Astrocyte (in vitro differentiated cells and primary cell): ENCODE measurements at regions not wholly inside any gene's neighbourhood (a gene's known extent, or its start where the extent isn't known, plus 50 kb on each side); places are given as distances from the start of the nearest gene placed in this dataset.
"Not testable (repeated sequence)": the region's sequence is repeated elsewhere in the genome, so short reads cannot be mapped to it uniquely, and the experiment has no call there.

Source experiments
- DNase-seq: peaks from one replicate; pipeline ENCODE4 v3.0.0-alpha.2; 2010; ENCODE audit warnings: low read depth
- FAIRE-seq: peaks from 2 replicates; lab custom pipeline; 2011; peaks lifted over from hg19 to GRCh38; lab: Jason Lieb, UNC
- H2AFZ ChIP-seq: 2 replicates; pipeline ENCODE4 v1.6.0; 2012; ENCODE audit warnings: low read depth, low read length, inconsistent platforms
- H3K27ac ChIP-seq: 2 replicates; pipeline ENCODE4 v1.5.1; 2011; ENCODE audit warnings: low read depth, low read length, inconsistent platforms
- H3K27me3 ChIP-seq: 2 replicates; pipeline ENCODE4 v1.6.0; 2011; ENCODE audit warnings: low read length, inconsistent platforms; ENCODE audit not compliant: insufficient read depth
- H3K36me3 ChIP-seq: 2 replicates; pipeline ENCODE4 v1.5.1; 2011; ENCODE audit warnings: low read length, inconsistent platforms; ENCODE audit not compliant: insufficient read depth
- H3K4me1 ChIP-seq: 2 replicates; pipeline ENCODE4 v1.5.1; 2011; ENCODE audit warnings: low read length, inconsistent platforms; ENCODE audit not compliant: insufficient read depth
- H3K4me2 ChIP-seq: 2 replicates; pipeline ENCODE4 v1.6.0; 2012; ENCODE audit warnings: low read length, inconsistent platforms
- H3K4me3 ChIP-seq: 2 replicates; pipeline ENCODE4 v1.5.1; 2011; ENCODE audit warnings: low read depth, mild to moderate bottlenecking, low read length, inconsistent platforms; ENCODE audit not compliant: insufficient read depth
- H3K79me2 ChIP-seq: 2 replicates; pipeline ENCODE4 v1.6.0; 2012; ENCODE audit warnings: mild to moderate bottlenecking, low read length, inconsistent platforms; ENCODE audit not compliant: insufficient read depth
- H3K9ac ChIP-seq: 2 replicates; pipeline ENCODE4 v1.6.0; 2012; ENCODE audit warnings: mild to moderate bottlenecking, low read length, inconsistent platforms
- H3K9me3 ChIP-seq: 2 replicates; pipeline ENCODE4 v1.5.1; 2012; ENCODE audit warnings: low read depth, mild to moderate bottlenecking, low read length, inconsistent platforms; ENCODE audit not compliant: insufficient read depth
- H4K20me1 ChIP-seq: 2 replicates; pipeline ENCODE4 v1.6.0; 2012; ENCODE audit warnings: low read length, inconsistent platforms; ENCODE audit not compliant: insufficient read depth
- H3K27ac Mint-ChIP-seq: one replicate; pipeline ENCODE4 v1.8.0; 2021; ENCODE audit warnings: mild to moderate bottlenecking, mixed read lengths; ENCODE audit not compliant: unreplicated experiment
- H3K27me3 Mint-ChIP-seq: one replicate; pipeline ENCODE4 v1.8.0; 2021; ENCODE audit warnings: low read depth, mixed read lengths; ENCODE audit not compliant: unreplicated experiment
- H3K36me3 Mint-ChIP-seq: one replicate; pipeline ENCODE4 v1.8.0; 2021; ENCODE audit warnings: low read depth, mixed read lengths; ENCODE audit not compliant: unreplicated experiment
- H3K4me1 Mint-ChIP-seq: one replicate; pipeline ENCODE4 v1.8.0; 2021; ENCODE audit warnings: low read depth, mixed read lengths; ENCODE audit not compliant: unreplicated experiment
- H3K4me3 Mint-ChIP-seq: one replicate; pipeline ENCODE4 v1.8.0; 2021; ENCODE audit warnings: mild to moderate bottlenecking, moderate library complexity, mixed read lengths; ENCODE audit not compliant: unreplicated experiment
- H3K9me3 Mint-ChIP-seq: one replicate; pipeline ENCODE4 v1.8.0; 2021; ENCODE audit warnings: mild to moderate bottlenecking, mixed read lengths; ENCODE audit not compliant: unreplicated experiment
- TF ChIP-seq, protein P1 (sequence below): IDR thresholded peaks from 2 replicates; pipeline ENCODE4 v1.5.1; 2011; ENCODE audit warnings: low read depth, mild to moderate bottlenecking, inconsistent platforms, low read length, moderate library complexity; ENCODE audit not compliant: insufficient read depth

- H3K36me3 ChIP-seq, H3K27ac ChIP-seq, H3K4me1 ChIP-seq, H3K36me3 Mint-ChIP-seq, H3K9me3 ChIP-seq, H3K27me3 ChIP-seq, H4K20me1 ChIP-seq, H3K27me3 Mint-ChIP-seq, H3K27ac Mint-ChIP-seq, H3K9ac ChIP-seq, DNase-seq, H3K4me1 Mint-ChIP-seq, H3K4me2 ChIP-seq, H3K9me3 Mint-ChIP-seq, FAIRE-seq, H3K4me3 Mint-ChIP-seq, H3K4me3 ChIP-seq, H2AFZ ChIP-seq, H3K79me2 ChIP-seq: not testable (repeated sequence)
Observed at GRCh38 chr10:42193588-42193987, 444.8 kb downstream of the ZNF33B start.

DNA sequence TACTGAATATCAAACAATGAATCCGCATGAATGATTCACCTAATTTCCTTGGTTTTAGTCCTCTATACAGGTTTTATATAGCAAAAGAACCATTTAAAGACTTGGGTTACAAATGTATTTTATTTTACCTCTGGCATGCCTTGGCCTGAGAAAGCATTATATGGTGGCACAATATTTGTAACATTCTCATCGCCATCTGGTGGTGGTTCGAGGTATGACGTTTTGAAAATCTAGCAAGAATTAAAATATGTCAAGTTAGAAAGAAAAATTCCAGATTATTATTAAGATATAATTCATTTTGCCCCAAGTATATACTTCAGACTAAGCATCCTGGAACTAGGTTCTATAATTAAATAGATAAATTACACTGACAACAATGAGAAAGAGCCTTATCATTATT is 445.9 kb downstream of the ZNF33B start:
- H3K4me3 Mint-ChIP-seq, H3K27me3 ChIP-seq, H3K79me2 ChIP-seq, DNase-seq, H3K9ac ChIP-seq, H3K36me3 ChIP-seq, FAIRE-seq, H2AFZ ChIP-seq, H4K20me1 ChIP-seq, H3K9me3 ChIP-seq, H3K27me3 Mint-ChIP-seq, H3K36me3 Mint-ChIP-seq, H3K9me3 Mint-ChIP-seq, H3K4me1 ChIP-seq, H3K4me3 ChIP-seq, H3K4me2 ChIP-seq, H3K4me1 Mint-ChIP-seq, H3K27ac Mint-ChIP-seq, H3K27ac ChIP-seq: not testable (repeated sequence)
- TF ChIP-seq, protein P1, sequence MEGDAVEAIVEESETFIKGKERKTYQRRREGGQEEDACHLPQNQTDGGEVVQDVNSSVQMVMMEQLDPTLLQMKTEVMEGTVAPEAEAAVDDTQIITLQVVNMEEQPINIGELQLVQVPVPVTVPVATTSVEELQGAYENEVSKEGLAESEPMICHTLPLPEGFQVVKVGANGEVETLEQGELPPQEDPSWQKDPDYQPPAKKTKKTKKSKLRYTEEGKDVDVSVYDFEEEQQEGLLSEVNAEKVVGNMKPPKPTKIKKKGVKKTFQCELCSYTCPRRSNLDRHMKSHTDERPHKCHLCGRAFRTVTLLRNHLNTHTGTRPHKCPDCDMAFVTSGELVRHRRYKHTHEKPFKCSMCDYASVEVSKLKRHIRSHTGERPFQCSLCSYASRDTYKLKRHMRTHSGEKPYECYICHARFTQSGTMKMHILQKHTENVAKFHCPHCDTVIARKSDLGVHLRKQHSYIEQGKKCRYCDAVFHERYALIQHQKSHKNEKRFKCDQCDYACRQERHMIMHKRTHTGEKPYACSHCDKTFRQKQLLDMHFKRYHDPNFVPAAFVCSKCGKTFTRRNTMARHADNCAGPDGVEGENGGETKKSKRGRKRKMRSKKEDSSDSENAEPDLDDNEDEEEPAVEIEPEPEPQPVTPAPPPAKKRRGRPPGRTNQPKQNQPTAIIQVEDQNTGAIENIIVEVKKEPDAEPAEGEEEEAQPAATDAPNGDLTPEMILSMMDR: peak; percentile 30

DNA sequence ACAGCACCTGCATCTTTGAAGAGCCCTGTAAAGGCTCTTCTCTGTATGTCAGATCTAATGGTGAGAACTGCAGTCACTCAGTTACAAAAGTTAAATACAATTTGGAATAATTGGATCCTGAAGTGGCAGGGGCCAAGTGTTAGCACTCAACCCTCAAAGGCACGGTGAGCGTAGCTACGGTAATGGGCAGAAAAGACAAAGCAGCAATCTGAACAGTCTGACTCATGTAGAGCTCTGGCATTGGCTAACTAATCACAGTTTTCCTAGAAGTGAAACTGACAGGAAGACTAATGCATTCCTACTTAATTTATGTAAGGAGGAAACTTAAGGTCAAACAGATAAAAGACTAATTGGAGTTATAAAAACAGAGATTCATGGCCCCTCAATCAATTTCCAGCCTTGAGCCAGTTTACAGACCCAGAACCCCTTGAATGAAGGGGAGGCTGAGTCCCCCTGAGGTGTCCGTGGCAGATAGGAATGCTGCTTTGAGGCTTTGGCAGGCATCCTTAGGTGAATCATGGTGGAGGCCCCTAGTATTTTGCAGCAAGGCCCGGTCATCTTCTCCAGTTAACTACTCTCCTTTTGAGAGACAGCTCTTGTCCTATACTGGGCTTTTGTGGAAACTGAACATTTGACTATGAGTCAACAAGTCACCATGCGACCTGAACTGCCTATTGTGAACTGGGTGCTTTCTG is 450.7 kb downstream of the ZNF33B start:
- not testable (repeated sequence) for H3K9me3 Mint-ChIP-seq, H3K79me2 ChIP-seq, H3K4me3 ChIP-seq, H2AFZ ChIP-seq, H4K20me1 ChIP-seq, H3K36me3 Mint-ChIP-seq, H3K4me3 Mint-ChIP-seq, H3K9ac ChIP-seq, H3K27me3 Mint-ChIP-seq, H3K4me1 Mint-ChIP-seq, H3K9me3 ChIP-seq, H3K27me3 ChIP-seq, H3K27ac ChIP-seq, DNase-seq, H3K36me3 ChIP-seq, H3K4me1 ChIP-seq, H3K27ac Mint-ChIP-seq, H3K4me2 ChIP-seq, FAIRE-seq
